ENCODE measurements at regions not wholly inside any gene's neighbourhood (a gene's known extent, or its start where the extent isn't known, plus 50 kb on each side); places are given as distances from the start of the nearest gene placed in this dataset.

DNA sequence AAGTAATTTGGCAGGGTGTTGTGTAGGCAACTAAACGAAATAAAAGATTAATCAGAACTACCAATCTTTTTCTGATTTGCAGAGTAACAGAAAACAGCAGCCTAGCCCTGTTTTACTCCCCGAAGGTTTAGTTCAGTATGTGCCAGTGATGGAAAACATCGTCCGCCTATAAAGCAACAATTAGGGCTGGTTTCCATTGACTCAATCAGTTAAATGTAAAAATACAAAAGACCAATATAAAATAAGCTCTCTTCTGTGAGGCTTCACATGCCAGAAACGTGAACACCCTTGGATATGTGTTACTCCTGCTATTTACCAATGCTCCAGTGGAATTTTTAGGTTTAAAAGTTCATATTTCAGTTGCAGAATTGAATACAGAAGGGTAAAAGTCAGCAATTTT, 210.5 kb upstream of the RSPO3 start:
- Histone ChIP-seq H3K79me2 (ENCODE audit: insufficient read depth, low read length) (no peaks in the 10 kb centered on the region), H4K20me1 (ENCODE audit: insufficient read depth) (no peaks in the 10 kb centered on the region), H3K36me3 (ENCODE audit: control insufficient read depth in 1 of 2, insufficient read depth in 2 of 2, low read length in 2 of 2) (no peaks in the 10 kb centered on the region), H3K4me2 (ENCODE audit: low read length) (no peak overlapping the region), H3K27ac (ENCODE audit: low read depth, low read length) (no peak overlapping the region), H3K4me3 (replicated peaks in 1 of 2; ENCODE audit: low read depth in 1 of 2, low read length in 2 of 2) (no peak overlapping the region), H3K9ac (ENCODE audit: low read length) (no peak overlapping the region), H3K27me3 (ENCODE audit: insufficient read depth, low read length) (peaks cover 33% of the 10 kb centered on the region), H3K4me1 (ENCODE audit: control insufficient read depth in 1 of 2, insufficient read depth in 2 of 2, low read length in 2 of 2) (no peaks in the 10 kb centered on the region), H3K9me3 (ENCODE audit: control insufficient read depth in 1 of 2, insufficient read depth in 1 of 2, low read depth in 1 of 2, low read length in 2 of 2) (no peaks in the 10 kb centered on the region), H3K9me2 (ENCODE audit: insufficient read depth) (no peaks in the 10 kb centered on the region), H2AFZ (ENCODE audit: low read depth, low read length, poor library complexity, severe bottlenecking) (no peak overlapping the region)
- intact Hi-C loops (cut with micrococcal nuclease), result no loop called here
- RAD21 ChIA-PET (ENCODE audit: low non-redundant PET in 1 of 2, low total read pairs in 2 of 2, uncharacterized antibody in 2 of 2, unreplicated experiment in 2 of 2), result no interaction called here
- POLR2A ChIA-PET, result no interaction called here
- ATAC-seq (no peak), DNase-seq (ENCODE audit: low read depth, low spot score) (no peak)
- no TSS peak for BruUV-seq (replicated peaks)
- CTCF ChIA-PET, result no interaction called here
- TF ChIP-seq ELF1 (IDR thresholded peaks at IDR 0.05; ENCODE audit: borderline replicate concordance, low read depth) (no peak), POLR2AphosphoS5 (IDR thresholded peaks at IDR 0.05; ENCODE audit: low read depth, low read length) (no peak), SRF (IDR thresholded peaks at IDR 0.05; ENCODE audit: low read depth) (no peak)

DNA sequence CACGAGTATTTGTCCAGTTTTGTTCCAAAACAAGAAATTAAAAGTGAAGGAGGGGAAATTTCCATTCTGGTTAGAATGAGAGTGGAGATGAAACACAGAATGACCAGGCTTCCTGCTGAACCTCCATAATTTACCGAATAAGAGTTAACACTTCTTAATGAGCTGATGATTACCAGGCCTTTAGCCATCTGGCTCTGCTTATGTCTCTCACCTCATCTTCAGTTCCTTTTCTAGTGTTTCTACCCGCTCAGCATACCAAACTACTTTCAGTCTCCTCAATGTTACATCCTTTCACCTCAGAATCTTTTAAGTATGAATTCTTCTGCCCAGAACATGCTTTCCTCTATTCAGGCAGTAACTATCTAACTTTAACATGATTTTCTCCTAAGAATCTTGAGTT, 209.0 kb upstream of the RSPO3 start:
- ATAC-seq, result no peak
- POLR2A ChIA-PET, result no interaction called here
- no TSS peak for BruUV-seq (replicated peaks)

More for the DNA sequence above, 209.0 kb upstream of the RSPO3 start:
- Histone ChIP-seq H3K36me3 (ENCODE audit: control insufficient read depth in 1 of 2, insufficient read depth in 2 of 2, low read length in 2 of 2) (no peaks in the 10 kb centered on the region), H3K27me3 (ENCODE audit: insufficient read depth, low read length) (peaks cover 28% of the 10 kb centered on the region), H3K4me2 (ENCODE audit: low read length) (no peak overlapping the region), H3K4me1 (ENCODE audit: control insufficient read depth in 1 of 2, insufficient read depth in 2 of 2, low read length in 2 of 2) (no peaks in the 10 kb centered on the region), H3K9ac (ENCODE audit: low read length) (no peak overlapping the region), H3K9me2 (ENCODE audit: insufficient read depth) (no peaks in the 10 kb centered on the region), H3K9me3 (ENCODE audit: control insufficient read depth in 1 of 2, insufficient read depth in 1 of 2, low read depth in 1 of 2, low read length in 2 of 2) (no peaks in the 10 kb centered on the region), H3K27ac (ENCODE audit: low read depth, low read length) (no peak overlapping the region), H2AFZ (ENCODE audit: low read depth, low read length, poor library complexity, severe bottlenecking) (no peak overlapping the region), H3K79me2 (ENCODE audit: insufficient read depth, low read length) (no peaks in the 10 kb centered on the region), H4K20me1 (ENCODE audit: insufficient read depth) (no peaks in the 10 kb centered on the region), H3K4me3 (replicated peaks in 1 of 2; ENCODE audit: low read depth in 1 of 2, low read length in 2 of 2) (no peak overlapping the region)
- RAD21 ChIA-PET (ENCODE audit: low non-redundant PET in 1 of 2, low total read pairs in 2 of 2, uncharacterized antibody in 2 of 2, unreplicated experiment in 2 of 2), result no interaction called here
- DNase-seq (ENCODE audit: low read depth, low spot score), result no peak
- TF ChIP-seq, protein P1, sequence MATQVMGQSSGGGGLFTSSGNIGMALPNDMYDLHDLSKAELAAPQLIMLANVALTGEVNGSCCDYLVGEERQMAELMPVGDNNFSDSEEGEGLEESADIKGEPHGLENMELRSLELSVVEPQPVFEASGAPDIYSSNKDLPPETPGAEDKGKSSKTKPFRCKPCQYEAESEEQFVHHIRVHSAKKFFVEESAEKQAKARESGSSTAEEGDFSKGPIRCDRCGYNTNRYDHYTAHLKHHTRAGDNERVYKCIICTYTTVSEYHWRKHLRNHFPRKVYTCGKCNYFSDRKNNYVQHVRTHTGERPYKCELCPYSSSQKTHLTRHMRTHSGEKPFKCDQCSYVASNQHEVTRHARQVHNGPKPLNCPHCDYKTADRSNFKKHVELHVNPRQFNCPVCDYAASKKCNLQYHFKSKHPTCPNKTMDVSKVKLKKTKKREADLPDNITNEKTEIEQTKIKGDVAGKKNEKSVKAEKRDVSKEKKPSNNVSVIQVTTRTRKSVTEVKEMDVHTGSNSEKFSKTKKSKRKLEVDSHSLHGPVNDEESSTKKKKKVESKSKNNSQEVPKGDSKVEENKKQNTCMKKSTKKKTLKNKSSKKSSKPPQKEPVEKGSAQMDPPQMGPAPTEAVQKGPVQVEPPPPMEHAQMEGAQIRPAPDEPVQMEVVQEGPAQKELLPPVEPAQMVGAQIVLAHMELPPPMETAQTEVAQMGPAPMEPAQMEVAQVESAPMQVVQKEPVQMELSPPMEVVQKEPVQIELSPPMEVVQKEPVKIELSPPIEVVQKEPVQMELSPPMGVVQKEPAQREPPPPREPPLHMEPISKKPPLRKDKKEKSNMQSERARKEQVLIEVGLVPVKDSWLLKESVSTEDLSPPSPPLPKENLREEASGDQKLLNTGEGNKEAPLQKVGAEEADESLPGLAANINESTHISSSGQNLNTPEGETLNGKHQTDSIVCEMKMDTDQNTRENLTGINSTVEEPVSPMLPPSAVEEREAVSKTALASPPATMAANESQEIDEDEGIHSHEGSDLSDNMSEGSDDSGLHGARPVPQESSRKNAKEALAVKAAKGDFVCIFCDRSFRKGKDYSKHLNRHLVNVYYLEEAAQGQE (IDR thresholded peaks at IDR 0.05; ENCODE audit: low read depth), result no peak
- TF ChIP-seq SP1 (IDR thresholded peaks at IDR 0.05; ENCODE audit: low read depth), result no peak
- TF ChIP-seq JUND (IDR thresholded peaks at IDR 0.05), result no peak
- TF ChIP-seq CEBPB (IDR thresholded peaks at IDR 0.05; ENCODE audit: low read depth), result no peak
- no peak for TF ChIP-seq FOSL1 (IDR thresholded peaks at IDR 0.05; ENCODE audit: low read depth)
- CTCF ChIA-PET, result no interaction called here
- intact Hi-C loops (cut with micrococcal nuclease), result no loop called here
